ENCODE measurements at regions not wholly inside any gene's neighbourhood (a gene's known extent, or its start where the extent isn't known, plus 50 kb on each side); places are given as distances from the start of the nearest gene placed in this dataset.

GRCh38 chr9:129341171-129341986, 163.3 kb upstream of the IER5L start:
- H3K27ac ChIP-seq (ENCODE audit: low read length) = no peak overlapping the region
- WGBS = 54% methylated on average over 30 of the region's 30 CpGs

GRCh38 chr9:129340427-129341170, 162.5 kb upstream of the IER5L start:
- DNase-seq (peak in 2 of 3 donors; percentile 63 to 65), ATAC-seq (peak in 1 of 2 donors; percentile 5)
- Histone ChIP-seq H3K27ac (ENCODE audit: low read length) (no peak overlapping the region), H3K4me3 (ENCODE audit: low read length) (no peak overlapping the region), H3K4me1 (ENCODE audit: control insufficient read depth, insufficient read depth, low read length) (peaks cover 4% of the 10 kb centered on the region), H3K9me3 (ENCODE audit: control insufficient read depth, low read length) (no peaks in the 10 kb centered on the region), H3K27me3 (ENCODE audit: control insufficient read depth, insufficient read depth) (no peaks in the 10 kb centered on the region)
- WGBS = 55% methylated on average over 15 of the region's 15 CpGs
- intact Hi-C loops (cut with DNase I) = no loop called here

More at GRCh38 chr9:129341171-129341986, 163.3 kb upstream of the IER5L start:
- Histone ChIP-seq H3K9me3 (ENCODE audit: control insufficient read depth, low read length) (no peaks in the 10 kb centered on the region), H3K27me3 (ENCODE audit: control insufficient read depth, insufficient read depth) (no peaks in the 10 kb centered on the region), H3K4me1 (ENCODE audit: control insufficient read depth, insufficient read depth, low read length) (peaks cover 2% of the 10 kb centered on the region), H3K4me3 (ENCODE audit: low read length) (no peak overlapping the region)
- intact Hi-C loops (cut with DNase I) = no loop called here
- DNase-seq (peak; percentile 68 to 82 (median 82)), ATAC-seq (peak; percentile 25 to 36)

- Histone ChIP-seq H3K9me3 (ENCODE audit: control insufficient read depth, low read length) (no peaks in the 10 kb centered on the region), H3K4me1 (ENCODE audit: control insufficient read depth, insufficient read depth, low read length) (peaks cover 8% of the 10 kb centered on the region), H3K27me3 (ENCODE audit: control insufficient read depth, insufficient read depth) (no peaks in the 10 kb centered on the region), H3K4me3 (ENCODE audit: low read length) (no peak overlapping the region), H3K27ac (ENCODE audit: low read length) (no peak overlapping the region)
- WGBS = 93% methylated on average over 3 of the region's 3 CpGs
- ATAC-seq (no peak), DNase-seq (no peak)
- intact Hi-C loops (cut with DNase I) = loop anchor here in 2 of 4 donors (5.0 to 10.0 kb wide), 3 partner anchors 145 to 167 kb away; partner anchors contain the start of gene IER5L (in 1 of the 2)
Observed at GRCh38 chr9:129339539-129340157, 161.6 kb upstream of the IER5L start.

GRCh38 chr9:129338724-129339430, 160.8 kb upstream of the IER5L start:
- DNase-seq (peak in 2 of 3 donors; percentile 59 to 65), ATAC-seq (no peak)
- Histone ChIP-seq H3K27me3 (ENCODE audit: control insufficient read depth, insufficient read depth) (no peaks in the 10 kb centered on the region), H3K4me1 (ENCODE audit: control insufficient read depth, insufficient read depth, low read length) (peaks cover 11% of the 10 kb centered on the region), H3K9me3 (ENCODE audit: control insufficient read depth, low read length) (no peaks in the 10 kb centered on the region), H3K27ac (ENCODE audit: low read length) (no peak overlapping the region), H3K4me3 (ENCODE audit: low read length) (no peak overlapping the region)
- intact Hi-C loops (cut with DNase I) = loop anchor here in 2 of 4 donors (5.0 to 10.0 kb wide), 3 partner anchors 146 to 167 kb away; partner anchors contain the start of gene IER5L (in 1 of the 2)
- 60% methylated on average over 19 of the region's 19 CpGs for WGBS

GRCh38 chr9:129337336-129338140, 159.5 kb upstream of the IER5L start:
- H3K4me3 ChIP-seq (ENCODE audit: low read length) = peak overlapping the region; percentile 47
- intact Hi-C loops (cut with DNase I) = loop anchor here in 2 of 4 donors (5.0 to 10.0 kb wide), 3 partner anchors 147 to 165 kb away; partner anchors contain the start of gene IER5L (in 1 of the 2)
- peaks cover 14% of the 10 kb centered on the region for H3K4me1 ChIP-seq (ENCODE audit: control insufficient read depth, insufficient read depth, low read length)
- no peaks in the 10 kb centered on the region for H3K9me3 ChIP-seq (ENCODE audit: control insufficient read depth, low read length)
- DNase-seq (peak in 1 of 3 donors; percentile 69), ATAC-seq (no peak)
- WGBS = 64% methylated on average over 27 of the region's 27 CpGs
- no peaks in the 10 kb centered on the region for H3K27me3 ChIP-seq (ENCODE audit: control insufficient read depth, insufficient read depth)
- H3K27ac ChIP-seq (ENCODE audit: low read length) = no peak overlapping the region

- H3K4me3 ChIP-seq (ENCODE audit: low read length) = peak overlapping the region; percentile 47
- no peaks in the 10 kb centered on the region for H3K9me3 ChIP-seq (ENCODE audit: control insufficient read depth, low read length)
- ATAC-seq (peak in 1 of 2 donors; percentile 4), DNase-seq (peak in 2 of 3 donors; percentile 80 to 81)
- H3K4me1 ChIP-seq (ENCODE audit: control insufficient read depth, insufficient read depth, low read length) = peaks cover 14% of the 10 kb centered on the region
- no peaks in the 10 kb centered on the region for H3K27me3 ChIP-seq (ENCODE audit: control insufficient read depth, insufficient read depth)
- H3K27ac ChIP-seq (ENCODE audit: low read length) = peak overlapping the region; percentile 25
- WGBS = 2% methylated on average over 56 of the region's 56 CpGs
- intact Hi-C loops (cut with DNase I) = loop anchor here in 2 of 4 donors (5.0 to 10.0 kb wide), 3 partner anchors 148 to 164 kb away; partner anchors contain the start of gene IER5L (in 1 of the 2)
Observed at GRCh38 chr9:129336601-129337331, 158.7 kb upstream of the IER5L start.

GRCh38 chr9:129336130-129336528, 158.1 kb upstream of the IER5L start:
- DNase-seq = no peak
- Histone ChIP-seq H3K27ac (ENCODE audit: low read length) (no peak overlapping the region), H3K27me3 (ENCODE audit: control insufficient read depth, insufficient read depth) (no peaks in the 10 kb centered on the region), H3K4me1 (ENCODE audit: control insufficient read depth, insufficient read depth, low read length) (peaks cover 14% of the 10 kb centered on the region), H3K4me3 (ENCODE audit: low read length) (no peak overlapping the region), H3K9me3 (ENCODE audit: control insufficient read depth, low read length) (no peaks in the 10 kb centered on the region)
- WGBS = 82% methylated on average over 5 of the region's 5 CpGs
- no peak for ATAC-seq
- intact Hi-C loops (cut with DNase I) = loop anchor here in 2 of 4 donors (5.0 to 10.0 kb wide), 3 partner anchors 149 to 164 kb away; partner anchors contain the start of gene IER5L (in 1 of the 2)

GRCh38 chr9:129335464-129336129, 157.5 kb upstream of the IER5L start:
- ATAC-seq (peak in 1 of 2 donors; percentile 3), DNase-seq (peak in 2 of 3 donors; percentile 71)
- Histone ChIP-seq H3K9me3 (ENCODE audit: control insufficient read depth, low read length) (peaks cover 2% of the 10 kb centered on the region), H3K27ac (ENCODE audit: low read length) (peak overlapping the region; percentile 5), H3K4me1 (ENCODE audit: control insufficient read depth, insufficient read depth, low read length) (peaks cover 14% of the 10 kb centered on the region), H3K4me3 (ENCODE audit: low read length) (no peak overlapping the region), H3K27me3 (ENCODE audit: control insufficient read depth, insufficient read depth) (no peaks in the 10 kb centered on the region)
- WGBS = 54% methylated on average over 7 of the region's 7 CpGs
- intact Hi-C loops (cut with DNase I) = loop anchor here in 2 of 4 donors (5.0 to 10.0 kb wide), 3 partner anchors 149 to 163 kb away; partner anchors contain the start of gene IER5L (in 1 of the 2)

Data from right cardiac atrium (tissue), 5 donors.